Hematopoietic multipotent progenitor cell treated with erythropoietin and hydrocortisone succinate and interleukin-3 and kit ligand, for 8 days (in vitro differentiated cells): ENCODE measurements at regions not wholly inside any gene's neighbourhood (a gene's known extent, or its start where the extent isn't known, plus 50 kb on each side); places are given as distances from the start of the nearest gene placed in this dataset.
"Not testable (repeated sequence)": the region's sequence is repeated elsewhere in the genome, so short reads cannot be mapped to it uniquely, and the experiment has no call there.

Source experiments
- DNase-seq: peaks from one replicate; pipeline ENCODE4 v3.0.0-alpha.2; 2015

- DNase-seq = no peak
These were observed 129.6 kb downstream of the KCNE4 start for GRCh38 chr2:223181561-223181960.

- DNase-seq = no peak
These were observed 130.4 kb downstream of the KCNE4 start for GRCh38 chr2:223182356-223182755.

DNA sequence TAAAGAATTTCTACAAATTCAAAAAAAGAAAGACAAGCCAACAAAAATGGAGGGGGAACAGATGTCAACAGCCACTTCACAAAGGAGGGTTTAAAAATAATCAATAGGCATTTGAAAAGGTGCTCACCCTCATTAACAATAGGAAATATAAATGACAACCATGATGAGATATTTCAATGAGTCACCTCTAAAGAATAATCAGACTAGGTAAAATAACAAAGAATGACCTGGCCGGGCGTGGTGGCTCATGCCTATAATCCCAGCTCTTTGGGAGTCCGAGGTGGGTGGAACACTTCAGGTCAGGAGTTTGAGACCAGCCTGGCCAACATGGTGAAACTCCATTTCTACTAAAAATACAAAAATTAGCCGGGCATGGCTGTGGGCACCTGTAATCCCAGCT lies 133.6 kb downstream of the KCNE4 start:
- no peak for DNase-seq

DNA sequence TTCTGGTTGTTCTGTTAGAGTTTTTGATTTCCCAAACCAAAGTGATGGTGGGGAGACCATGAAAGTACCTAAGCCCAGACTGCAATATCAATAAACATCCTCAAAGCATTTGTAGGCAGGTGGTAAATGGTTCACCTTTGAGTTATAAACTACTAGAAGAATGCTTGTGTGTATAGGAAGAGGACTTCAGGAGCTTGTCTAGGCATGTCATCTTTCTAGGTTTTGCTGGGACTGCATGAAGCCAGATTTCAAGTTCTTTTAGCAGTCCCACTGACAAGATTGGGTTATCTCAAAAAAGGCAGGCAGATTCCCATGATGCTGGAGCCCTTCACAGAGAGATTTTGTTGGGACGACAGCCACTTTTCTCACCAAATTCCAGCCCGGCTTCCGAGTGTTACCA lies 135.3 kb downstream of the KCNE4 start:
- no peak for DNase-seq

GRCh38 chr2:223190561-223191206 lies 138.7 kb downstream of the KCNE4 start:
- DNase-seq = not testable (repeated sequence)

GRCh38 chr2:223196331-223196730 lies 144.3 kb downstream of the KCNE4 start:
- DNase-seq = no peak

DNA sequence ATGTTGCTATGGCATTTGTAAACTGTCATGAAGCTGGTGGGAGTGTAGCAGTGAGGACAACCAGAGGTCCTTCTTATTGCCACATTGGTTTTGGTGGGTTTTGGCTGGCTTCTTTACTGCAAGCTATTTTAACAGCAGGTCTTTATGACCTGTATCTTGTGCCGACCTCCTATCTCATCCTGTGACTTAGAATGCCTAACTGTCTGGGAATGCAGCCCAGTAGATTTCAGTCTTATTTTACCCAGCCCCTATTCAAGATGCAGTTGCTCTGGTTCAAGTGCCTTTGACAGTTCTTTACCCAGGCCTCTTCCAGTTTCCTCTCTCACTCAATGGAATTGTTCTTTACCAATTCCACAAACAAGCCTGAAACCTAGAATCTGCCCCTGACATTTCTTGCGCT lies 145.1 kb downstream of the KCNE4 start:
- no peak for DNase-seq

DNA sequence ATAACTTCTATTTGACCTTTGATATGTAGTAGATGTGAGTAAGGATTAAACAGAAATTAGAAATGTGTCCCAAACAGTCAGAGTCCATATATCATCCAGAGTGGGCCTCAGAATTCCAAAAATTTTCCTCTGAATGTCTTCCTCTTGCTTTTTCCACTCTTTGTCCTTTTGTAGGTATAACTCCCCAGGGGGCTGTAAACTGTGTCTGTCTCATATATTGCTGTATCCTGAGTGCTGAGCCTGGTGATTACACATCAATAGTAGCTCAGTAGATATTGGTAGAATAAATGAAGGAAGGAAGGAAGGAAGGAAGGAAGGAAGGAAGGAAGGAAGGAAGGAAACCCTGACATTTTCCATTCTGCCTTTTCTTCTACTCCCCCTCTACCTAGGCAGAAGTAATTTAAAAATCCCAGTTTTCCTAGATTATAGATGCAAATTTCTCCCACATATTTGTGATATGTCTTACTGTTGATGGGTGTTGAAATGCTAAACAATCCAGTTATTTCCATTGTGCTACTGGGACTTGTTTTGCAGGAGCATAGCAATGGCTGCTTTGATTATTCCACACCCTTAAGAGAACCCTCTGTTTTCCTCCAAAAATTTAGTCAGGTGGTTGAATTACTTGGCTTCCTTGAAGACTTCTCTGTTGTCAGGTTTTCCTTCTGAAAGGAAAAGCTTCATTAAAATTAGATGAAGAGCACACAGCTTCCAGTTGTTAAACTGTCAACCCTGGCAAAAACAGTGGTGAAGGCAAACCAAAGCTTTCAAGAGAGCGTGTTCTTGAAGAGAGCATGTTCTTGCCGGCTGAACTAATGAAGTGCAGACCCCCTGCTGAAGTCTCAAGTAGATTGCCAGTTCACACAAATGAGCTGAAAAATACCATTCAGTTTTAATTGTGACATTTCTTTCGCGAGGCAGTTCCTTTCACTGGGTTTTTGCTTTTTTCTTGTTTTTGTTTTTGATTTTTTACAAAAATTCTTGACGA lies 147.8 kb downstream of the KCNE4 start:
- DNase-seq = no peak

DNA sequence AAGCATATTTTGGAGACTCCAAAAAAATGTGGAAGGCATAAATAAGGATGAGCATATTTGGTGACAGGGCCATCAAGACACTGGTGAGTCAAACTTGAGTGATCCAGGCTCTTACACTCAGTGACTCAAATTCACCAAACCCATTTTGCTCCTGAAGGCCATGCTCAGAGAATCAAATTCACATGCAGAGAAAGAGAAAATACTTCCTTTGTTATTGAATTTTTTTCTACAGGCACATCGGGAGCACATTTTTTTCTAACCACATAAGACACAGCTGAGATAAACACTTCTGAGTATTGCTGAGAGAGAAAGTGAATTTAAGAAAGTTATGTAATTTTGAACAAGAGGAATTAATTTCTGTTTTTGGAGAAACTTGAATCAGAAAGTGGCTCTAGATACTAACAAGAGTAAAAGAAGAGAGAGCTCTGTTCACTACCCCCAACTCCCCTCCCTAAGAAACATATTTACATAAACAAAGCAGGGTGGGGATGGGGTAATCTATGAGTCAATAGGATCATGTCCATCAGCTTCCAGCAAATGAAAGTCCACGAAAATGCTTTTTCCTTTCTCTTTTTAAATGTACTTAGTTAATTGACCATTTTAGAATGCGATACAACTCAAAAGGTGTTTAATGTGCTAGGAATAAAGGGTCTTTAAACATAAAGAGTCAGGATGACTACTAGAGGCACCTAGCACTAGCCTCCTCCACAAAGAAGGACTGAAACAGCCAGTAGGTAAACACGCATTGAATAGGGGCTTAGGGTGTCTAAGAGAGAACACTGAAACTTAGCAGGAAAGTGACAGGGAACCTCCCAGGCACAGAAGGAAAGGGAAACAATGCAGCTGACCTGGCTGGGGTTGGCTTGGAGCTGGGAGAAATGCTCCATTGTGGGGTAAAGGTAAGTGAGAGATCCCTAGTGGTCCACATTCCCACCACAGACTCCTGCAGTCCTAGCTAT lies 152.3 kb downstream of the KCNE4 start:
- DNase-seq = no peak

DNA sequence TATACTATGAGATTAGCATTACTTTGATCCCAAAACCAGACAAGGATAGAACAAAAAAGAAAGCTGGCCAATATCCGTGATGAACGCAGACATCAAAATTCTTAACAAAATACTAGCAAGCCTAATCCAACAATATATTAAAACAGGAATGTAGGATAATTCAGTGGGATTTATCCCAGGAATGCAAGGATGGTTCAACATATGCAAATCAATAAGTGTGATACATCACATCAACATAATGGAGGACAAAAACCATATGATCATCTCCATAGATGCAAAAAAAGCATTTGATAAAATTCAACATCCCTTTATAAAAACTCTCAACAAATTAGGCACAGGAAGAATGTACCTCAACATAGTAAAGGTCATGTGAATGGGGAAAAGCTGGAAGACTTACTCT lies 158.5 kb downstream of the KCNE4 start:
- no peak for DNase-seq

DNA sequence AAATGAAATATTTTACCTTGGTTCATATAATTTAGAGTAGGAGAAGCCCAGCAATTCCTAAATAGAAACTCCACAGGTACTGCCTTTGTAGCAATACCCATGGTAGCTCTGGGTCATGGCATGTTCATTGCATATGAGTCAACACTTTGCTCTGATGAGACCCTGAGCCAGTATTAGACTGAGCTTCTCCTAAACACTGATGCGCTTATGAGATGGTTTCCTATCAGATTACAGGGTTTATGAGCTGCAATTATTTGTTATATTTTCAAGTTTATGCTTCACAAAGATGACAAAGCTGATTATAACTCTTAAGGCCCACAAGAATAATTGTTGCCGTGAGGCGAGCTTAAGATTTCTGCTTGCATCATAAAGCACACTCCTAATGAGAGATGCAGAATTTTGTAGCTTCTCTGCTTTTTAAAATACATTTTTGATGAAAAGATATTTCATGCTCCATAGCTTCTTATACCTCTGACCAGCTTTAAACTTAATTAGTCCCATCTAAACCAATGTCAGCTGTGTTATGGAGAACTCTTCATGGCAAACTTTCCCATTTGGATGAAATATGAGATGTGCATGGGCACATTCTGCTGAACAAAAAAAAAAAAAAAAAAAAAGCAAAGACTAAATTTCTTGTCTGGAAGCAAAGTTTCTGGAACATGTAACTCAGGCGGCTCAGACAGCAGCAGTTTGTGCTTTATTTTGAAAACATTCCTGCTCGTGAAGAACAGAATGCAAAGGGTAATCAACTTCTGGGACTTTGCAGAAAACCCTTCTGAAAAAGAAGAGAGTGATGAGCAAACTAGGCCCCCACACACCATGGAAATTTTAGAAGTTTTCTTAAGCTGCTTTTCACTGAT lies 162.6 kb downstream of the KCNE4 start:
- no peak for DNase-seq

DNA sequence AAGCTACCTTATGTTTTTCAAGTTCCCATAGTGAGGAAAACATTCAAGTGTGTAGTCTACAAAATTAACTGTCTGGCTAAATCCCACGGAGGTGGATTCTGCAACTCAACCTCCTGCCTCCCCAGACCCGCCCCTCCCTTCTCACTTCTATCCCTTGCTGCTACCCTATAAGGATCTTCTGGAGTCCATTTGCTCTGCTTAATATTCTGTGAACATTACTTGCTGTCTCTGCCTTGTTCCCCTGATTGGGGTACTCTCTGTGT lies 163.2 kb downstream of the KCNE4 start:
- no peak for DNase-seq

- DNase-seq = no peak
These were observed 165.4 kb downstream of the KCNE4 start for GRCh38 chr2:223217373-223217772.

DNA sequence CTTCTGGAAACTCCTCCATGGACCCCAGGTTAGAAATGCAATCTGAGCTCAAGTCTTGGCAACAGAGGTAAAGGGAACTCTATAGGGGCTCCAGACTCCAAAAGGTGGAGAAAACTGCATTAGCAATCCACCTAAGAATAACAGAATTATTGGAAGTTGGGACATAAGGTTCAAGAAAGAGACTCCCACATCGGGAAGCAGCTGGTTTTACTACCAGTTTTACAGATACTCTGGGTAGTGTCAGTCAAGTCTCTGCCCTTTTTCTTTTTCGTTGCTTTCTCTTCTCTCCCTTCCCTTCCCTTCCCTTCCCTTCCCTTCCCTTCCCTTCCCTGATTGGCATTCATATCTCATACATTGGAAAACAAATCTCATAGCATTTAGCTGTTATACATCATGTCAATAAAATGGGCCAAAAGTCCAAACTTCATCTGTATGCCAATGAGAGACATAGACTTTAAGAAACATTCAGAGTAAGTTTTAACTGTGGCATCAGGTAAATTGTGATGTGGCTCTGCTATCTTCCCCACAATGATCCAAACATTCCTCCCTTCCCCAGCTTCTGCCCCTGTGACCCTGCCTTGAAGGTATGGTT lies 166.7 kb downstream of the KCNE4 start:
- no peak for DNase-seq

GRCh38 chr2:223219872-223220657 lies 168.1 kb downstream of the KCNE4 start:
- no peak for DNase-seq

DNA sequence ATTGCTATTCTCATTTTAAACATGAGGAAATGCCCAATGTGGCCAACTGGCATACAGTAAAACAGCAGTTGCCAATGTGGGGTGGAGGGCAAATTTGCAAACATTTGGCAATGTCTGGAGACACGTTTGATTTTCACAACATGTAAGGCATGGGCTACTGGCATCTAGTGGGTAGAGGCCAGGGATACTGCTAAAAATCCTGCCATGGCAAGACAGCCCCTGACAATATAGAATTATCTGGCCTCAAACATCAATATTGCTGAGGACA lies 168.6 kb downstream of the KCNE4 start:
- no peak for DNase-seq

- DNase-seq = no peak
These were observed 169.3 kb downstream of the KCNE4 start for GRCh38 chr2:223221139-223221835.

- DNase-seq = no peak
These were observed 170.4 kb downstream of the KCNE4 start for GRCh38 chr2:223222397-223222796.

DNA sequence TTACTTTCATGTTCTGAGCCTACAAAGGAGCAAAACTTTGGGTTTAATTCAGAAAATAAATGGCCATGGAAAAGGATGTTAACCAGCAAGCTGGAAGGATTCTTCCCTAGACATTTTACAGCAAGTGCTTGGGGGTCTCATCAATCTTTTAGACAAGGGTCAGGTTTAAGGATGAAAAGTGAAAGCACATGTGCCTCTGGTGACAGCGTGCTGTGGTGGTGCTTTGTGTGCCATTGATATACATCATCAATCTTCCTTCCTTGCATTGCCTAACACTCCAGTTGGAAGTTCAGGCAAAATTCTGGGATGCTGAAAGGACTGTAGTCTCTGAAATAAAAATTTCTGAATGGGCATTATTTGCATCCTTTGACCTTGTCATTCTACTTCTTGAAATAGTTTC lies 171.2 kb downstream of the KCNE4 start:
- DNase-seq = no peak

DNA sequence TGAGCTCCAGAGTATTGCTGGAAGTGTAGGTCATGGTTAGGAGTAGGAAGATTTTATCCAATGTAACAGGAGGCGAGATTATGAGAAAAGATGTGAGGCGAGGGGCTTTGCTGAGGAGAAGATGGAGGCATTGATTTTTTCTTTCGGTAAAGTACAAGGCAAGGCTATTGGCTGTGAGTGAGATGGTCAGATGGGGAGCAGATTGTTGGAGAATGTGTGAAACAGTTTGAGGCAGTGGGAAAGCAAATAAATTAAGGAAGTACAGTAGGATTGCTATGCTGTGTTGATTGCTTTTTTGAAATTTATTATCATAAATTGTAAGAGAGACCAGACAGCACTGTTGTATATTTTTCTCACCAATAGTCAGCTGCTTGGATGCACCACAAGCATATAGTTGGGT lies 173.3 kb downstream of the KCNE4 start:
- DNase-seq = no peak

- DNase-seq = no peak
These were observed 174.3 kb downstream of the KCNE4 start for GRCh38 chr2:223226264-223226663.
